ENCODE measurements at regions not wholly inside any gene's neighbourhood (a gene's known extent, or its start where the extent isn't known, plus 50 kb on each side); places are given as distances from the start of the nearest gene placed in this dataset.

- TF ChIP-seq CTCF (IDR thresholded peaks at IDR 0.05) (no peak), POLR2A (IDR thresholded peaks at IDR 0.05) (no peak)
Measured at GRCh38 chr4:144556636-144557035, 89.3 kb upstream of the HHIP start.
